ENCODE measurements at regions not wholly inside any gene's neighbourhood (a gene's known extent, or its start where the extent isn't known, plus 50 kb on each side); places are given as distances from the start of the nearest gene placed in this dataset.

DNA sequence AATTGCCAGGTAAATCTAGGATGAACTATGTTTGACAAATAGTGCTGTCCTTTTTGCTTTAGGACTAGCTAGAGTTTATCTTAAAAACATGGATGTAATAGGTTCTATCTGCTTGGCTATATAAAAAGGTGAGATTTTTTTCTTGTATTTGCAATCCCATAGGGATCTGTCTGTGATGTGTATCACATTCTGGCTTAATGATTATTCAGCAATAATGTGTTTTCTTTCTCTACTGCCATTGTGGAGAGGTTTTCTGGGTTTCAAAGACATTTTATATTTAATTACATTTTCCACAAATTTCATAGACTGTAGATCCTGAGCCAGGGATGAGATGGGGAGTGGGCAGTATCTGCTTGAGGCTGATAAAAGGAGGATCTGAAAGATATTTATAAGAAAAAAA, 277.8 kb upstream of the SLITRK5 start:
- no peak for DNase-seq

DNA sequence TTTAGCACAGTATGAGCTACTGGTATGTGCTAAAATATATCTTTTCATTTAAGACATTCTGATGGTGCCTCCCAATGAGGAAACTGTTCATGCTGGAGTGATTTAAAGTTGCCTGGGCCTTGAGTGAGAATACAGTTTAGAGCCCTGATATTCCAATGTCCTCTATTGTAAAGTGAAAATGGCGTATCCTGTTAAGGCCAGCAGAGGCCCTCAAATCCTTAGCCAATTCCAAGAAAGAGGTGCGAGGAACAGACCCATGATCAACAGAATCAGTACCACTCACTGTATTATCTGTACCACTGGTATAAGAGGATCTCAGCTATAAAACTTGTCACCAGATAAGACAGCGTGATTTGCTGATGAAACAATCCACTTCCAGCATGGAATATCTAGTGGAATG, 273.1 kb upstream of the SLITRK5 start:
- no peak overlapping the region for H3K27ac ChIP-seq (ENCODE audit: low read depth in 2 of 2, low read length in 2 of 2)
- no peaks in the 10 kb centered on the region for H3K27me3 ChIP-seq (ENCODE audit: control insufficient read depth, insufficient read depth, low read length)
- intact Hi-C loops (cut with DNase I), result no loop called here
- H3K9me3 ChIP-seq (ENCODE audit: control insufficient read depth in 2 of 3, insufficient read depth in 1 of 3, low read length in 3 of 3), result no peaks in the 10 kb centered on the region
- H3K4me3 ChIP-seq (ENCODE audit: low read length in 3 of 3), result no peak overlapping the region
- FAIRE-seq (no peak), DNase-seq (no peak)
- H3K9ac ChIP-seq (ENCODE audit: low read length in 3 of 3), result no peak overlapping the region
- H3K4me1 ChIP-seq (ENCODE audit: control insufficient read depth in 2 of 3, insufficient read depth in 2 of 3, low read depth in 1 of 3, low read length in 3 of 3), result no peaks in the 10 kb centered on the region
- TF ChIP-seq, protein P1, sequence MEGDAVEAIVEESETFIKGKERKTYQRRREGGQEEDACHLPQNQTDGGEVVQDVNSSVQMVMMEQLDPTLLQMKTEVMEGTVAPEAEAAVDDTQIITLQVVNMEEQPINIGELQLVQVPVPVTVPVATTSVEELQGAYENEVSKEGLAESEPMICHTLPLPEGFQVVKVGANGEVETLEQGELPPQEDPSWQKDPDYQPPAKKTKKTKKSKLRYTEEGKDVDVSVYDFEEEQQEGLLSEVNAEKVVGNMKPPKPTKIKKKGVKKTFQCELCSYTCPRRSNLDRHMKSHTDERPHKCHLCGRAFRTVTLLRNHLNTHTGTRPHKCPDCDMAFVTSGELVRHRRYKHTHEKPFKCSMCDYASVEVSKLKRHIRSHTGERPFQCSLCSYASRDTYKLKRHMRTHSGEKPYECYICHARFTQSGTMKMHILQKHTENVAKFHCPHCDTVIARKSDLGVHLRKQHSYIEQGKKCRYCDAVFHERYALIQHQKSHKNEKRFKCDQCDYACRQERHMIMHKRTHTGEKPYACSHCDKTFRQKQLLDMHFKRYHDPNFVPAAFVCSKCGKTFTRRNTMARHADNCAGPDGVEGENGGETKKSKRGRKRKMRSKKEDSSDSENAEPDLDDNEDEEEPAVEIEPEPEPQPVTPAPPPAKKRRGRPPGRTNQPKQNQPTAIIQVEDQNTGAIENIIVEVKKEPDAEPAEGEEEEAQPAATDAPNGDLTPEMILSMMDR (IDR thresholded peaks at IDR 0.05; ENCODE audit: borderline replicate concordance, extremely low read depth, insufficient read depth), result no peak
- H3K36me3 ChIP-seq (ENCODE audit: control insufficient read depth in 2 of 3, insufficient read depth in 3 of 3, low read length in 3 of 3), result no peaks in the 10 kb centered on the region

More for the DNA sequence above, 277.8 kb upstream of the SLITRK5 start:
- no peaks in the 10 kb centered on the region for H3K9me3 ChIP-seq (ENCODE audit: control insufficient read depth in 2 of 3, insufficient read depth in 1 of 3, low read length in 3 of 3)
- TF ChIP-seq, protein P1 (IDR thresholded peaks at IDR 0.05; ENCODE audit: borderline replicate concordance, extremely low read depth, insufficient read depth), result no peak
- intact Hi-C loops (cut with DNase I), result no loop called here
- no peaks in the 10 kb centered on the region for H3K27me3 ChIP-seq (ENCODE audit: control insufficient read depth, insufficient read depth, low read length)
- H3K4me1 ChIP-seq (ENCODE audit: control insufficient read depth in 2 of 3, insufficient read depth in 2 of 3, low read depth in 1 of 3, low read length in 3 of 3), result no peaks in the 10 kb centered on the region
- no peak overlapping the region for H3K27ac ChIP-seq (ENCODE audit: low read depth in 2 of 2, low read length in 2 of 2)
- no peak overlapping the region for H3K4me3 ChIP-seq (ENCODE audit: low read length in 3 of 3)
- no peak for FAIRE-seq
- no peak overlapping the region for H3K9ac ChIP-seq (ENCODE audit: low read length in 3 of 3)
- H3K36me3 ChIP-seq (ENCODE audit: control insufficient read depth in 2 of 3, insufficient read depth in 3 of 3, low read length in 3 of 3), result no peaks in the 10 kb centered on the region

GRCh38 chr13:87403748-87404432, 267.3 kb upstream of the SLITRK5 start:
- H3K27me3 ChIP-seq (ENCODE audit: control insufficient read depth, insufficient read depth, low read length), result no peaks in the 10 kb centered on the region
- FAIRE-seq, result no peak
- TF ChIP-seq, protein P1 (IDR thresholded peaks at IDR 0.05; ENCODE audit: borderline replicate concordance, extremely low read depth, insufficient read depth), result no peak
- intact Hi-C loops (cut with DNase I), result no loop called here
- no peak overlapping the region for H3K9ac ChIP-seq (ENCODE audit: low read length in 3 of 3)
- no peaks in the 10 kb centered on the region for H3K9me3 ChIP-seq (ENCODE audit: control insufficient read depth in 2 of 3, insufficient read depth in 1 of 3, low read length in 3 of 3)
- H3K36me3 ChIP-seq (ENCODE audit: control insufficient read depth in 2 of 3, insufficient read depth in 3 of 3, low read length in 3 of 3), result no peaks in the 10 kb centered on the region
- DNase-seq, result no peak
- H3K27ac ChIP-seq (ENCODE audit: low read depth in 2 of 2, low read length in 2 of 2), result no peak overlapping the region
- H3K4me1 ChIP-seq (ENCODE audit: control insufficient read depth in 2 of 3, insufficient read depth in 2 of 3, low read depth in 1 of 3, low read length in 3 of 3), result no peaks in the 10 kb centered on the region
- H3K4me3 ChIP-seq (ENCODE audit: low read length in 3 of 3), result no peak overlapping the region

- H3K4me1 ChIP-seq (ENCODE audit: control insufficient read depth in 2 of 3, insufficient read depth in 2 of 3, low read depth in 1 of 3, low read length in 3 of 3), result no peaks in the 10 kb centered on the region
- FAIRE-seq, result no peak
- DNase-seq, result no peak
- TF ChIP-seq, protein P1 (IDR thresholded peaks at IDR 0.05; ENCODE audit: borderline replicate concordance, extremely low read depth, insufficient read depth), result no peak
- H3K9me3 ChIP-seq (ENCODE audit: control insufficient read depth in 2 of 3, insufficient read depth in 1 of 3, low read length in 3 of 3), result no peaks in the 10 kb centered on the region
- intact Hi-C loops (cut with DNase I), result no loop called here
- H3K4me3 ChIP-seq (ENCODE audit: low read length in 3 of 3), result no peak overlapping the region
- H3K36me3 ChIP-seq (ENCODE audit: control insufficient read depth in 2 of 3, insufficient read depth in 3 of 3, low read length in 3 of 3), result no peaks in the 10 kb centered on the region
- no peaks in the 10 kb centered on the region for H3K27me3 ChIP-seq (ENCODE audit: control insufficient read depth, insufficient read depth, low read length)
- no peak overlapping the region for H3K9ac ChIP-seq (ENCODE audit: low read length in 3 of 3)
- no peak overlapping the region for H3K27ac ChIP-seq (ENCODE audit: low read depth in 2 of 2, low read length in 2 of 2)
Measured at GRCh38 chr13:87426742-87427141, 244.4 kb upstream of the SLITRK5 start.

All from kidney (tissue), 13 donors.